NCI-H2227 (cell line): ENCODE measurements at regions not wholly inside any gene's neighbourhood (a gene's known extent, or its start where the extent isn't known, plus 50 kb on each side); places are given as distances from the start of the nearest gene placed in this dataset.
"Not testable (repeated sequence)": the region's sequence is repeated elsewhere in the genome, so short reads cannot be mapped to it uniquely, and the experiment has no call there.

ENCODE experiments used
- DNase-seq: peaks from one replicate; lab custom pipeline; 2025; ENCODE audit not compliant: unreplicated experiment; lab: John Stamatoyannopoulos, UW

- DNase-seq: no peak
Observed at GRCh38 chr14:81584495-81584894, 50.8 kb upstream of the SEL1L start.

GRCh38 chr14:81589381-81590065 lies 55.9 kb upstream of the SEL1L start:
- no peak for DNase-seq

- DNase-seq: no peak
Observed at GRCh38 chr14:81591266-81591665, 57.6 kb upstream of the SEL1L start.

GRCh38 chr14:81594012-81594411 lies 60.4 kb upstream of the SEL1L start:
- DNase-seq: no peak

GRCh38 chr14:81605660-81606059 lies 72.0 kb upstream of the SEL1L start:
- no peak for DNase-seq

- DNase-seq: no peak
Observed at GRCh38 chr14:81613341-81614045, 79.8 kb upstream of the SEL1L start.

- not testable (repeated sequence) for DNase-seq
Observed at GRCh38 chr14:81614302-81614701, 80.6 kb upstream of the SEL1L start.

GRCh38 chr14:81618695-81619094 lies 85.0 kb upstream of the SEL1L start:
- DNase-seq: no peak

- DNase-seq: no peak
Observed at GRCh38 chr14:81619816-81620215, 86.2 kb upstream of the SEL1L start.

GRCh38 chr14:81623771-81624396 lies 90.2 kb upstream of the SEL1L start:
- not testable (repeated sequence) for DNase-seq

GRCh38 chr14:81625343-81625742 lies 91.7 kb upstream of the SEL1L start:
- DNase-seq: peak; percentile 54

GRCh38 chr14:81632157-81632556 lies 98.5 kb upstream of the SEL1L start:
- DNase-seq: no peak

GRCh38 chr14:81633496-81633895 lies 99.8 kb upstream of the SEL1L start:
- no peak for DNase-seq

- no peak for DNase-seq
Observed at GRCh38 chr14:81637639-81638038, 104.0 kb upstream of the SEL1L start.

- DNase-seq: no peak
Observed at GRCh38 chr14:81638656-81639280, 105.1 kb upstream of the SEL1L start.

- DNase-seq: no peak
Observed at GRCh38 chr14:81653626-81654025, 120.0 kb upstream of the SEL1L start.

- DNase-seq: no peak
Observed at GRCh38 chr14:81655423-81656314, 122.0 kb upstream of the SEL1L start.

GRCh38 chr14:81656811-81657210 lies 123.2 kb upstream of the SEL1L start:
- no peak for DNase-seq

GRCh38 chr14:81662066-81662465 lies 128.4 kb upstream of the SEL1L start:
- DNase-seq: no peak

GRCh38 chr14:81662570-81663197 lies 129.0 kb upstream of the SEL1L start:
- no peak for DNase-seq
